ENCODE measurements at regions not wholly inside any gene's neighbourhood (a gene's known extent, or its start where the extent isn't known, plus 50 kb on each side); places are given as distances from the start of the nearest gene placed in this dataset.
"Not testable (repeated sequence)": the region's sequence is repeated elsewhere in the genome, so short reads cannot be mapped to it uniquely, and the experiment has no call there.

DNA sequence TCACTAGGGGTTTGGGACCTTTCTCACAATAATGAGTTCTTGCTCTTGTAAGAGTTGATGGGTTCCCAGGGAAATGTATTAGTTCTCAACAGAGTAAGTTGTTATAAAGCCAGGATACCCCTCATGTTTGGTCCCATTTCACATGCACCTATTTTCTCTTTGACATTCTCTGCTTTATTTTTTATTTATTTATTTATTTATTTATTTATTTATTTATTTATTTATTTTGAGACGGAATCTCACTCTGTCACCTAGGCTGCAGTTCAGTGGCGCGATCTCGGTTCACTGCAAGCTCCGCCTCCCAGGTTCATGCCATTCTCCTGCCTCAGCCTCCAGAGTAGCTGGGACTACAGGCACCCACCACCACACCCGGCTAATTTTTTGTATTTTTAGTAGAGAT is 52.2 kb downstream of the ACTRT1 start:
- H4K20me1 ChIP-seq, H3K4me2 ChIP-seq, H3K27ac ChIP-seq, H3K9ac ChIP-seq, H3K4me1 ChIP-seq, H3K36me3 ChIP-seq, H3K4me3 ChIP-seq: not testable (repeated sequence)
- Histone ChIP-seq H3K9me3 (replicated peaks in 1 of 11) (peaks cover 7 to 19% (median 12%) of the 10 kb centered on the region in 11 experiments; a peak in 17 of 22 replicates), H3K27me3 (peaks cover 19 to 85% (median 70%) of the 10 kb centered on the region in 11 experiments; a peak in 21 of 22 replicates)

- H3K27me3 ChIP-seq = peaks cover 41 to 100% (median 96%) of the 10 kb centered on the region in 11 experiments
- H3K9ac ChIP-seq = no peak overlapping the region
- no peaks in the 10 kb centered on the region for H3K4me1 ChIP-seq
- H3K4me2 ChIP-seq = no peak overlapping the region
- H3K27ac ChIP-seq = no peak overlapping the region
- H3K9me3 ChIP-seq (replicated peaks in 1 of 11) = peaks cover 0 to 17% (median 7%) of the 10 kb centered on the region in 11 experiments; a peak in 11 of 22 replicates
- no peaks in the 10 kb centered on the region for H3K36me3 ChIP-seq
- H4K20me1 ChIP-seq = peaks cover 0 to 6% (median 0%) of the 10 kb centered on the region in 11 experiments; a peak in 1 of 22 replicates
- TF ChIP-seq Cebpa-rat (IDR thresholded peaks at IDR 0.05) = no peak
- no peak overlapping the region for H3K4me3 ChIP-seq
Observed at GRCh38 chrX:127963696-127964095, 88.5 kb downstream of the ACTRT1 start.

GRCh38 chrX:127947450-127947849 is 104.8 kb downstream of the ACTRT1 start:
- Histone ChIP-seq H3K4me1 (no peaks in the 10 kb centered on the region), H4K20me1 (peaks cover 0 to 6% (median 0%) of the 10 kb centered on the region in 11 experiments; a peak in 3 of 22 replicates), H3K27me3 (peaks cover 74 to 100% (median 95%) of the 10 kb centered on the region in 11 experiments), H3K27ac (no peak overlapping the region), H3K9me3 (replicated peaks in 1 of 11) (no peaks in the 10 kb centered on the region), H3K9ac (no peak overlapping the region), H3K36me3 (no peaks in the 10 kb centered on the region), H3K4me2 (no peak overlapping the region), H3K4me3 (no peak overlapping the region)
- TF ChIP-seq Cebpa-rat (IDR thresholded peaks at IDR 0.05) = no peak

- Histone ChIP-seq H3K9ac (no peak overlapping the region), H3K4me1 (no peaks in the 10 kb centered on the region), H3K4me2 (no peak overlapping the region), H3K36me3 (no peaks in the 10 kb centered on the region), H3K27me3 (peaks cover 74 to 100% (median 98%) of the 10 kb centered on the region in 11 experiments), H3K9me3 (replicated peaks in 1 of 11) (no peaks in the 10 kb centered on the region), H3K27ac (no peak overlapping the region), H3K4me3 (no peak overlapping the region), H4K20me1 (peaks cover 0 to 6% (median 0%) of the 10 kb centered on the region in 11 experiments; a peak in 3 of 22 replicates)
- no peak for TF ChIP-seq Cebpa-rat (IDR thresholded peaks at IDR 0.05)
Observed at GRCh38 chrX:127943571-127943970, 108.6 kb downstream of the ACTRT1 start.

DNA sequence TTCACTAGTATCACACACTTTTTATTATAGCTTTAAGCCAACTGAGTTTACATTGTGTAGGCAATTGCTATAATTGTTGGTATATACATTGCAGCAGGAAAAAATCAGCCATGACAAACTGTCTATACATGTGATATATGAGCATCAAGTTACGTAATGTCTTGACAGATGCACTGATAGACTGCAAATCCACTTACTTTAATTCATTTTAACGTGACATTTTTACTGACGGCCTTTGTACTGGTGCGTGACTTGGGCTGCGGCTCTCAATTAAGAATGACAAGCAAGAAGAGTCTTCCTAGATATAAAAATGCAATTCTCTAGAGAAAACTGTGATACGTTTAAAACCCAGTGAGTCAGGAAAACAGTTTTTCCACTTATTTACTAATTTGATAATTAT is 143.8 kb downstream of the ACTRT1 start:
- no peak for TF ChIP-seq Cebpa-rat (IDR thresholded peaks at IDR 0.05)
- Histone ChIP-seq H3K9me3 (replicated peaks in 1 of 11) (peaks cover 0 to 1% (median 0%) of the 10 kb centered on the region in 11 experiments; a peak in 1 of 22 replicates), H3K9ac (no peak overlapping the region)

DNA sequence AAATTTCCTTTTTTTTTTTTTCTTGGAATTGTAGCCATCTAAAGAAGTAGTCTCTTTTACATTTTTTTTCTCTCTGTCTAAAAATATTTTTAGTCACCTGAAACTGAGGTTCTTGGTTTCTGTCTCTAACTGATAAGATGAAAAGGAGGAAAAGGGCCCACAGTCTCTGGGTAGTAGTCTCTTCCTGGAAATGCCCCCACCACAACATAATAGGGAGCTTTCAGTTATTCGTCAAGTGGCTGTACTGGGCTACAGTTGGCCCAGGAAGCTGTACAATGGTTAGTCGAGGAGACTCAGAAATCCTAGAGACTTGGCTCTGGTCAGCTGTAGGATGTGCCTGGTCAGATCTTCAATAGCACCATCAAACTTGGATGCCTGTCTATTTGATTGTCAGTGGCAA is 163.4 kb downstream of the ACTRT1 start:
- no peak overlapping the region for H3K4me2 ChIP-seq
- no peaks in the 10 kb centered on the region for H3K4me1 ChIP-seq
- no peak overlapping the region for H3K4me3 ChIP-seq
- peaks cover 43 to 87% (median 74%) of the 10 kb centered on the region in 11 experiments for H3K27me3 ChIP-seq
- H3K27ac ChIP-seq = no peak overlapping the region
- peaks cover 0 to 8% (median 0%) of the 10 kb centered on the region in 11 experiments; a peak in 1 of 22 replicates for H3K9me3 ChIP-seq (replicated peaks in 1 of 11)
- H3K36me3 ChIP-seq = no peaks in the 10 kb centered on the region
- no peaks in the 10 kb centered on the region; a peak in 1 of 22 replicates for H4K20me1 ChIP-seq
- H3K9ac ChIP-seq = no peak overlapping the region
- no peak for TF ChIP-seq Cebpa-rat (IDR thresholded peaks at IDR 0.05)

More for the DNA sequence above, 143.8 kb downstream of the ACTRT1 start:
- no peaks in the 10 kb centered on the region for H3K4me1 ChIP-seq
- H3K27ac ChIP-seq = no peak overlapping the region
- no peaks in the 10 kb centered on the region; a peak in 1 of 22 replicates for H4K20me1 ChIP-seq
- no peak overlapping the region for H3K4me3 ChIP-seq
- no peak overlapping the region for H3K4me2 ChIP-seq
- H3K36me3 ChIP-seq = no peaks in the 10 kb centered on the region
- peaks cover 17 to 89% (median 53%) of the 10 kb centered on the region in 11 experiments; a peak in 20 of 22 replicates for H3K27me3 ChIP-seq

DNA sequence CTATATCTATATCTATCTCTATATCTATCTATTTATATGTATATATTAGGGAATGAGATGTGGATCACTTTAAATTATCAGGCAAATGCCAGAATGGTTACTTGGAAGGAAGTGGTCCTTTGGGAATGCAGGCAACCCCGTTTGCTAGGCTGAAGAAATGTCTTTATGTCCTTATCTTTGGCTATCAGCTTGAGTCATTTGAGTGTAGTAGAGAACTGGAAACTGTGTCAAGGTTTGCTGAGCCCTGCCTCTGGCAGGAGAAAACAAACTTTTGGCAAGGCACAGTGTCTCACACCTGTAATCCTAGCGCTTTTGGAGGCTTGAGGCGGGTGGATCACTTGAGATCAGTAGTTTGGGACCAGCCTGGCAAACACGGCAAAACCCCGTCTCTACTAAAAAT is 167.3 kb downstream of the ACTRT1 start:
- Histone ChIP-seq H3K27me3 (peaks cover 46 to 87% (median 75%) of the 10 kb centered on the region in 11 experiments), H3K4me1 (no peaks in the 10 kb centered on the region), H3K4me2 (no peak overlapping the region), H3K36me3 (no peaks in the 10 kb centered on the region), H3K9ac (no peak overlapping the region), H3K4me3 (no peak overlapping the region), H4K20me1 (no peaks in the 10 kb centered on the region; a peak in 1 of 22 replicates), H3K27ac (no peak overlapping the region), H3K9me3 (replicated peaks in 1 of 11) (no peaks in the 10 kb centered on the region)
- no peak for TF ChIP-seq Cebpa-rat (IDR thresholded peaks at IDR 0.05)

- H3K9ac ChIP-seq = no peak overlapping the region
- H3K36me3 ChIP-seq = no peaks in the 10 kb centered on the region
- no peaks in the 10 kb centered on the region for H3K9me3 ChIP-seq (replicated peaks in 1 of 11)
- H3K27ac ChIP-seq = no peak overlapping the region
- H3K4me3 ChIP-seq = no peak overlapping the region
- no peak for TF ChIP-seq Cebpa-rat (IDR thresholded peaks at IDR 0.05)
- no peaks in the 10 kb centered on the region for H3K4me1 ChIP-seq
- peaks cover 34 to 85% (median 69%) of the 10 kb centered on the region in 11 experiments; a peak in 21 of 22 replicates for H3K27me3 ChIP-seq
- no peak overlapping the region for H3K4me2 ChIP-seq
- H4K20me1 ChIP-seq = no peaks in the 10 kb centered on the region
Observed at GRCh38 chrX:127879585-127879984, 172.6 kb downstream of the ACTRT1 start.

- no peak overlapping the region for H3K4me2 ChIP-seq
- no peaks in the 10 kb centered on the region for H4K20me1 ChIP-seq
- no peaks in the 10 kb centered on the region for H3K36me3 ChIP-seq
- peaks cover 25 to 80% (median 67%) of the 10 kb centered on the region in 11 experiments; a peak in 21 of 22 replicates for H3K27me3 ChIP-seq
- H3K9me3 ChIP-seq (replicated peaks in 1 of 11) = no peaks in the 10 kb centered on the region
- H3K9ac ChIP-seq = no peak overlapping the region
- no peak for TF ChIP-seq Cebpa-rat (IDR thresholded peaks at IDR 0.05)
- H3K4me1 ChIP-seq = no peaks in the 10 kb centered on the region
- H3K4me3 ChIP-seq = no peak overlapping the region
- H3K27ac ChIP-seq = no peak overlapping the region
Observed at GRCh38 chrX:127877318-127877717, 174.9 kb downstream of the ACTRT1 start.

DNA sequence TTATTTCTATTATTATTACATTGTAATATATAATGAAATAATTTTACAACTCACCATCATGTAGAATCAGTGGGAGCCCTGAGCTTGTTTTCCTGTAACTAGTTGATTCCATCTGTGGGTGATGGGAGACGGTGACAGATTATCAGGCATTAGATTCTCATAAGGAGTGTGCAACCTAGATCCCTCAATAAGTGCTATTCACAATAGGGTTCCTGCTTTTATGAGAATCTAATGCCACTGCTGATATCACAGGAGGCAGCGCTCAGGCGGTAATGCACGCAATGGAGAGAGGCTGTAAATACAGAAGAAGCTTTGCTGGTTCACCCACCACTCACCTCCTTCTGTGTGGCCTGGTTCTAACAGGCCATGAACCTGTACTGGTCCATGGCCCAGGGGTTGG is 178.6 kb downstream of the ACTRT1 start:
- H3K4me1 ChIP-seq = no peaks in the 10 kb centered on the region

DNA sequence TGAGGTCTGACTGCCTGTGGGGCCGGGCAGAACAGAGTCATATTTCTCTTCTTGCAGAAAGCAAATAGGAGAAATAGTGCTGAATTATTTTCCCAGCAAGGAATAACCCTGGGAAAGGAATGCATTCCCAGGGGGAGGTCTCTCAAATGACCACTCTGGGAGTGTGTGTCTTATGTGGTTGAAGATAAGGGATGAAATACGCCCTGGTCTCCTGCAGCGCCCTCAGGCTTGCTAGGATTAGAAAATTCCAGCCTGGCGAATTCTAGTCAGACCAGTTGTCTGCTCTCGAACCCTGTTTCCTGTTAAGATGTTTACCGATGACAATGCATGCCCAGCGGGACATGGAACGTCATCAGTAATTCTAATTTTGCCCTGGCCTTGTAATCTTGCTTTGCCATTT is 185.3 kb downstream of the ACTRT1 start:
- not testable (repeated sequence) for H3K4me1 ChIP-seq, H3K27ac ChIP-seq, H3K4me3 ChIP-seq, H3K9ac ChIP-seq, H3K36me3 ChIP-seq, H3K4me2 ChIP-seq, H4K20me1 ChIP-seq
- Histone ChIP-seq H3K9me3 (replicated peaks in 1 of 11) (peaks cover 14 to 19% (median 16%) of the 10 kb centered on the region in 11 experiments), H3K27me3 (peaks cover 23 to 88% (median 51%) of the 10 kb centered on the region in 11 experiments; a peak in 21 of 22 replicates)

More for the DNA sequence above, 178.6 kb downstream of the ACTRT1 start:
- TF ChIP-seq Cebpa-rat (IDR thresholded peaks at IDR 0.05) = no peak
- no peaks in the 10 kb centered on the region for H3K9me3 ChIP-seq (replicated peaks in 1 of 11)
- no peaks in the 10 kb centered on the region for H3K36me3 ChIP-seq
- H3K27ac ChIP-seq = no peak overlapping the region
- H3K4me2 ChIP-seq = no peak overlapping the region
- no peak overlapping the region for H3K4me3 ChIP-seq
- no peaks in the 10 kb centered on the region for H4K20me1 ChIP-seq
- peaks cover 15 to 86% (median 57%) of the 10 kb centered on the region in 11 experiments; a peak in 21 of 22 replicates for H3K27me3 ChIP-seq
- H3K9ac ChIP-seq = no peak overlapping the region
